H1 (cell line): ENCODE measurements at regions not wholly inside any gene's neighbourhood (a gene's known extent, or its start where the extent isn't known, plus 50 kb on each side); places are given as distances from the start of the nearest gene placed in this dataset.

Experiments used
- CEBPB ChIP-seq: IDR thresholded peaks from 2 replicates; pipeline ENCODE4 v1.6.1; 2012; ENCODE audit warnings: low read depth, low read length
- TF ChIP-seq, protein P1 (sequence below), 3 experiments: IDR thresholded peaks; 1 replicate in 2 of 3; 2 replicates in 1 of 3; pipeline versions ENCODE4 v1.5.1 to v1.6.1; 2011; ENCODE audit warnings: low read length in 3 of 3, mild to moderate bottlenecking in 3 of 3, inconsistent platforms in 2 of 3, low read depth in 1 of 3, moderate library complexity in 1 of 3; ENCODE audit not compliant: insufficient read depth in 1 of 3; ENCODE audit errors: control extremely low read depth in 1 of 3

DNA sequence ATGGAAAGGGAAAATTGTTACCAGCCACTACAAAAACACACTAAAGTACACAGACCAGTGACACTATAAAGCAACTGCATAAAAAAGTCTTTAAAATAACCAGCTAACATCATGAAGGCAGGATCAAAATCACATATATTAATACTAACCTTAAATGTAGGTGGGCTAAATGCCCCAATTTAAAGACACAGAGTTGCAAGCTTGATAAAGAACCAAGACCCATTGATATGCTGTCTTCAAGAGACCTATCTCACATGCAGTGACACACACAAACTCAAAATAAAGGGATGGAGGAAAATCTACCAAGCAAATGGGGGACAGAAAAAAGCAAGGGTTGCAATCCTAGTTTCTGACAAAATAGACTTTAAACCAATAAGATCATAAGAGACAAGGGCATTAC lies 246.3 kb downstream of the SEC16B start:
- no peak for TF ChIP-seq CEBPB
- TF ChIP-seq, protein P1, sequence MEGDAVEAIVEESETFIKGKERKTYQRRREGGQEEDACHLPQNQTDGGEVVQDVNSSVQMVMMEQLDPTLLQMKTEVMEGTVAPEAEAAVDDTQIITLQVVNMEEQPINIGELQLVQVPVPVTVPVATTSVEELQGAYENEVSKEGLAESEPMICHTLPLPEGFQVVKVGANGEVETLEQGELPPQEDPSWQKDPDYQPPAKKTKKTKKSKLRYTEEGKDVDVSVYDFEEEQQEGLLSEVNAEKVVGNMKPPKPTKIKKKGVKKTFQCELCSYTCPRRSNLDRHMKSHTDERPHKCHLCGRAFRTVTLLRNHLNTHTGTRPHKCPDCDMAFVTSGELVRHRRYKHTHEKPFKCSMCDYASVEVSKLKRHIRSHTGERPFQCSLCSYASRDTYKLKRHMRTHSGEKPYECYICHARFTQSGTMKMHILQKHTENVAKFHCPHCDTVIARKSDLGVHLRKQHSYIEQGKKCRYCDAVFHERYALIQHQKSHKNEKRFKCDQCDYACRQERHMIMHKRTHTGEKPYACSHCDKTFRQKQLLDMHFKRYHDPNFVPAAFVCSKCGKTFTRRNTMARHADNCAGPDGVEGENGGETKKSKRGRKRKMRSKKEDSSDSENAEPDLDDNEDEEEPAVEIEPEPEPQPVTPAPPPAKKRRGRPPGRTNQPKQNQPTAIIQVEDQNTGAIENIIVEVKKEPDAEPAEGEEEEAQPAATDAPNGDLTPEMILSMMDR (IDR thresholded peaks at IDR 0.05; ENCODE audit: control extremely low read depth in 1 of 3, insufficient read depth in 1 of 3, low read depth in 1 of 3, low read length in 3 of 3) = no peak
